GM18870 (cell line): ENCODE measurements at regions not wholly inside any gene's neighbourhood (a gene's known extent, or its start where the extent isn't known, plus 50 kb on each side); places are given as distances from the start of the nearest gene placed in this dataset.

ENCODE experiments used
- ATAC-seq: cut with Tn5 transposase; IDR thresholded peaks from one replicate; pipeline ENCODE4 v1.9.1; 2021; ENCODE audit warnings: moderate library complexity; ENCODE audit not compliant: unreplicated experiment

DNA sequence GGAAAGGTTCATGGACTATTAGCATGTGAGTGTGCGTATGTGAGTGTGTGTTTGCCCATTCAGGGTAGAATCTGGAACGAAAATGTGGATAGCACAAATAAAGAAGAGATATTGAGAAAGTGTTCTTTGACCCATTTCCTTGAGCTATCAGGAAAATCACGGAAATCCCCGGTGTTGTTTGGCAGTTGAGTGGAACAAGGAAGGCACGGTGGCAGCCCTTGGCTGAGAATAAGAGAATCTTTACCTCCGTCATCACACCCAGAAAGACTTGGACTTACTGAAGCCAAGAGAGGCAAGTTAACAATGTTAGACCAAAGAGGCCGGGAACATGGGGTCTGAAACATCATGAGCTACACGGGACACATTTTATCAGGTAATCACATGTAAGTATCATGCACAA, 588.9 kb upstream of the BTBD3 start:
- no peak for ATAC-seq

DNA sequence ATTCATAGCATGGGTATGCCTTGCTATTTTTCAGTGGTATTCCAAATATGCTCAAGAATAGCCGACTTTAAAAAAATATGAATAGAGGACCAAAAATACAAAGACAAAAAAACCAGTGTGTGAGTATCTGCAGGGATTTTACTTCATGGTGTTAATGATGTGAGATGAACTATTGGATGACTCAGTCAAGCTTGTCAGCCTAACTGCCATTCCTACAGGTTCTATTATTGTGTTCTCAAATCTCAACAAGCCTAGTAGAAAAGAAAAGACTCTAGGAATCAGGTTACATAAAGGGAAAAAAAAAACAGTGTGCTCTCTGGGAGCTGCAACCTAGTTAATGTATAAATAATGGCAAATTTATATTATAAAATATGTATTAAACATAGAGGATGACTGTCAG, 588.4 kb upstream of the BTBD3 start:
- no peak for ATAC-seq

DNA sequence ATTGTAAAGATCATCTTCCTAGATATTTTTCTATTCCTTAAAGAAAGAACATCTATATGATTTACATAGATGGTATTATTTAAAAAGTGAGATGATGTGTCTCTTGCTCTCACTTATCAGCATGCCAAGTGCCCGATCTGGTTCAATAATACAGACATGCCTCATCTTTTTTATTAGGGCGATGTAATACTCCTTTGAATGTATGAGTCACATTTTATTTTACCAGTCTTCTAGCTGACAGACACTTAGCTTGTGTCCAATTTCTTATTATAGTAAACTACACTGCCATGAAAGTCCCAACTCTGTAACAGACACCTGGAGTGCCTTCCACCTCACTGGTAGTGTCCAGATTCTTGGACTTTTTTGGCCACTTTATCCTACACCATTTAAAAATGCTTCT, 586.6 kb upstream of the BTBD3 start:
- ATAC-seq, result no peak

DNA sequence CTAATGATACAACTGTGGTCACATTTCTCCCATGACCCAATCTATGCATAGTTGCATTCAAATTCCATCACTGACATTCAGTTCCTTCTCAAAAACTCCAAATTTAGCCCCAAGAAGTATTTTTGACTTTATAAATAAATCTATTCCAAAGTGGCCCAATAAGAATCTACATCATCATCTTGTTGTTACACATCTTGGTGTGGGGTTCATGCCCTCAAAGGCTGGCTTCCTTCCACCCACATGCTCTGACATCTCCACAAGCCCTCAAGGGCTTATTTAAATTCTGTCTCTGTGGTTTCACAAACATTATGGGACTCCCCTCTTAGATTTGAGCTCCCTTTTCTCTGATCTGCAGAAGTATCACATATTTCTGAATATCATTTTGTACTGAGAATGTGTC, 585.3 kb upstream of the BTBD3 start:
- ATAC-seq, result no peak

DNA sequence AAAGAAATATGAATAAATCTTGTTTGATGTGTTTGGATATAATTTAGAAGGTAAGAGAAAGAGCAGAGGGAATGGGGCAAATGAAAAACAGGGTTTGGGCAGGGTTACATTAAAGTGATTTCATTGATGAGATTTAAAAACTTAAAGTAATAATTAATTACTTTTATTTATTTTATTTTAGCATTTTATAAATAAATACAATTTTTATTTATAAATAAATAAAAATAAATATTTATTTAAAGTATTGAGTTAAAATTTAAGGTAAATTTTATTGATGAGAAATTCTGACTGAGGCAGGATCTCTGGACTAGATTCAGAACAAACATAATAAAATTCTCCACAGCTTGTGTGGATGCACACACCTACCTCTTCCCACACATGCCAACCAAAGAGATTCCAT, 584.1 kb upstream of the BTBD3 start:
- no peak for ATAC-seq

DNA sequence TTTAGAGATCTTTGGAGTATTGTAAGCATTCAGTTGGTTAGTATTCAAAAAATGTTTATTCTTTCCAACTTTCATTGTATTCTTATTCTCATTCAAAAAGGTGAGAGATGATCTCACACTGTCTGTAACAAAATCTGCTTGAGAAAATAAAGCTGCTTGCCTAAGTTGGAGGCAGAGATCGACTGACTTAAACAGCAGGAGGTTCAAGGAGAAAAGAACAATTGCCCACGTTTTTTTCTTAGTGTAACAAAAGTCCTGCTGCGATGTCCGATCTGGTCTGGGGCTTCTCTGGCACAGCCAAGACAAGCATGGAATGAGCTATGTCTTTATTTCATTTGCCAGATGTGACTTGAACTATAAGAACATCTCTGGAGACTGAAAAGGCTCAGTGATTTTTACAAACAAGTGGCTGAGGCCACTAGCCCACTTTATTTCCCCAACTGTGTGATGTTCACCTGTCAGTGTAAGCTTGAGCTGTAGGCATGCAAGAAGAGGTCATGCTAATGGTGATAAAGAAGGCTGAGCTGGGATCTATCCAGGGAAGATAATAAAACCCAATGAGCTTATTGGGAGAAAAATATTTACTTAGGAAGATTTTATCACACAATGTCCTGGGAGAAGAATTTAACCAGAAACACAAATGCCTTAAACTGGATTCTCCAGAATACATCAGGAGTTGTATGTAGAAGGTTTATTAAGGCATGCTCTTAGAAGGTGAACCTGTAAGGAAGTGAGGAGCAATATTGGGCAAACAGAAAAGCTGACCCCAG, 580.1 kb upstream of the BTBD3 start:
- no peak for ATAC-seq

DNA sequence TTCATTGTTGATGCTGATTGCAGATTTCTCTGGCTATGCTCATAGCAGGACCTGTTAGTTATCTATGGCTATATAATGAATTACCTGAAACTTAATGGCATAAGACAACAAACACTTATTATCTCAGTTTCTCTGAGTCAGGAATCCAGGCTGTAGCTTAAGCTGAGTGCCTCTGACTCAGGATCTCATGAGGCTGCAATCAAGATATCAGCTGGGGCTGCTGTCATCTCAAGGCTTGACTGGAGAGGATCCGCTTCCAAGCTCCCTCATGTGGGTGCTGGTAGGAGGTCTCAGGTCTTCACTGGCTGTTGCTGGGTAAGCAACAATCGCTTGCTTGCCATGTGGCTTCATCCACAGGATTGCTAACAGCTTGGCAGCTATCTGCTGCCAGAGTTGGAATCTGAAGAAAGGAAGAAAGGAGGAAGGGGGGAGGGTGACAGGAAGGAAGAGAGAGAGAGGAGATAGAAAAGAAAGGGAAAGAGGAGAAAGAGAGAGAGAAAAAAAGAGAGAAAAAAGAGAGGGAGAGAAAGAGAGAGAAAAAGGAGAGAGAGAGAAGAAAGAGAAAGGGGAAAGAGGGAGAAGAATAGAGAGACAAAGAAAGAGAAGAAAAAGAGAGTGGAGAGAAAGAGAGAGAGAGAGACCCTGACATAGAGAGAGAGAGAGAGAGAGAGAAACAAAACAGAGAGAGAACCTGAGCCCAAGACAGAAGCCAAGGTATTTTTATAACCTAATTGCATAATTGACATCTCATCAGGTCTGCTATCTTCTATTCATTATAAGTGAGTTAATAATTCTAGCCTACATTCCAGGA, 579.0 kb upstream of the BTBD3 start:
- ATAC-seq, result no peak

DNA sequence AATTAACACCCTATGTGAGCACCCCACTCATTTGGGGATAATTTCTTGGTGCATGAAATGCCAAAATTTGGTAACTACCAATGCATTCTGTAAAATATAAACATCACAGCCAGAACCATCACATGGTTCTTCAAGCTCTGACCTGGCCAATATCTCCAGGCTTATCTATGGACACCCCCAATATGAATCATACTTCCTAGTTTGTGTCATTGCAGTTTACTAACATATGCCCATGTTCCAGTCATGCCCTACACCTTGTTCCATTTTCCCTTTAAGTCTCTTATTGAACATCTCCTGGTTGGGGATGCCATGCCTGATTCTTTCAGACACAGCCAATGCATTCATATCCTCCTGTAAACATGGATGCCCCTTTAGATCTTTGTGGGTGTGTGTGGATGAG, 572.8 kb upstream of the BTBD3 start:
- no peak for ATAC-seq

DNA sequence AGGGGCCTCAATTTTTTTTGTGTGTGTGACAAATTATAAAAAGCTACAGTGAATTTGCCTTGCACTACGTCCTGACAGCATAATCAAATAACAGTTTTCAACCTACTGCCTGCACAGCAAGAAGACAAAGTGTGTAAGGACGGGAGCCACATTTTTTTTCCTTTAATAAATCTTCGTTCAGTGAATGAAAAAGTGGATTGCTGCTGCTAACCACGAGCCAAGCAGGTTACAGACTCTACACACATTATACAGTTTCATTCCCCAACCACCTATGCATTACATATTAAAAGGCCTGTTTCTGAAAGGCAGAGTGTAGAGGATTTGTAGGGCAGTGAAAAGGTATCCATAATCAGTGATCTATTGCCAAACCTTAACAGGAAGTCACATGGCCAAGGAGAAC, 570.0 kb upstream of the BTBD3 start:
- ATAC-seq, result no peak

DNA sequence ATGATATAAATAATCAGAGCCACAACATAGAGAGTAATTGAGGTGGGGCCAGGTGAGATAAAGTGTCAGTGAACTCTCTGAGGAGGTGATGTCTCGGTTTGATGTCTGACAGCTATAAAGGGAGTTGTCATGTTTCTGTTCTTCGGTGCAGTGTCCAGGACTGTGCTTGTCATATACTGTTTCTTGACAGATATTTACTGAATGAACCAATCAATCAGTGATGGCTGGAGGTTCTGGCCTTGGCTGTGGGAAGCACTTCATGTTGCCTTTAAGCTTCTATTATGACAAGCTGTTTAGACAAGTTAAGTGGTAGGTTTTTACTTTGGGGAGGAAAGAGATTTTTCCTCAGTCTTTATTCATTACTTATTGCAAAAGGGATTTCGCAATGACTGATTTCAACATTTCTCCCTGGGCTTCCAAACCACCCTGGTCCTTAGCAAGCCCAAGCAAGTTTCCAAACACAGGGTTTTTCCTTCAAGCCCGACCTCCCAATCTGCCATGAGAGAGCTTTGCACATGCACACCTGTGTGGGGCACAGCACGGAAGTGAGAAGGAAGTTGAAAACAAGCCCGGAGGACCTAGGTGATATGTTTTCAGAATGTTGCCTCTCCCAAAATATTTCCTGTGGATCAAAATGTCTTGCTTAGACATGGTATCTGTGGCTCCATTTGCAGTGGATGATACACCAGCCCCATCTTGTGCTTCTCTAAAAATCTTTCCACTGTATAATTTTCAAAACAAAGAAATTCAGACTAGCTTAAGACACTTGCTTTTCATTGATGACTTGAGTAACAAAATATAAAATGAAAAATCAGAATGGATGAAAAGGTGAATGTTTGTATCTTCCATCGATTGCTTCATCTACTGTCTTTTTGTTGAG, 567.3 kb upstream of the BTBD3 start:
- no peak for ATAC-seq

DNA sequence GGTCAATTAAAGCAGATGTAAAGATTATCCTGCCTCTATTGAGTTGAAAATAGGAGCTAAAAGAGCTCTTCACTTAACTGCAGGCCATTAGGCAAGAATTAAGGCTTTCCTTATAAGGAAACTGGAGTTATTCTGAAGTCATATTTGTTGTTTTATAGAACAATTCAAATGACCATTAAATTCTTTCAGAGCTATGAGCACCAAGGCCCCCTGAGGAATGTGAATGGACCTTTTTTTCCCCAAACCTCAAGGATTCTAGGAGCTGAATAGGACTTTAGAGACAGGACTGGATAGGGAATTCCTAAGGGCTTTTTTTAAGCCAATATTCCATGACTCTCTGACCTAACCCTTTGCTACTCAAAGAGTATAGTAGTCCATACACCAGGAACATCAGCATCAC, 565.7 kb upstream of the BTBD3 start:
- ATAC-seq, result no peak

DNA sequence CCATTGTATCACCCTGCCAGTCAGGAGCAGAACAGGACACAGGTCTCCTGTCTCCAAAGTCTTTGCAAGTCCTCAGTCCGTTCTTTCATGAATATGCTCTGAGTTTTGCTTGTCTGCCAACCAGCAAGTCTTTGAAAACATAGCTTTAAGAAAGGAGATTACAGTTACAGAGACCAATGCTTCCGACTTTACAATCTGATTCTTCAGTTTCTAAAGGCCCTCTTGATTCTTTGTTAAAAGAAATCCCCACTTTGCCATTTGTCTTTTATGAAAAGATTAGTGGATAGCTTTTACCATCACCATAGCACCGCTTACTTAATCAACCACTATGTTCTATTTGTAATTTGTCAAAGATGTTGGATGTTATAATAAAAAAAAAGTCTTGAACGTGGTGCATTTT, 562.8 kb upstream of the BTBD3 start:
- ATAC-seq, result no peak

DNA sequence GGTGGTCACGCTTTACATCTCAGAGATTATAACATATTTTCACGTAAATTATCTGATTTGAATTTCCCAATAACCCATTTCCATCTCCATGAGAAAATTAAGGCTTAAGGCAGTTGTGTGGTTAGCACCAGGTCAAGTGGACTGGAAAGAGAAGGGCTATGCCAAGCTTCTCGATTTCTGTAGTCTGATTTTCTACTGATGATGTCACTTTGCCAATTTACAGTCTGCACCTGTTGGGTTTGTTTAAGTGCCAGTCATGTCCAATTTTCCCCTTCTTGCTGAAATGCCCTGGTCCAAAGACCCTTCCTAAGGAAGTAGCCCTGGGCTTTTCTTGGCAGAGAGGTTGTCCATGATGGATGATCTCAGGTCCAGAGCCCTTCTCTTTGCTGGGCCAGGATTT, 562.3 kb upstream of the BTBD3 start:
- no peak for ATAC-seq

DNA sequence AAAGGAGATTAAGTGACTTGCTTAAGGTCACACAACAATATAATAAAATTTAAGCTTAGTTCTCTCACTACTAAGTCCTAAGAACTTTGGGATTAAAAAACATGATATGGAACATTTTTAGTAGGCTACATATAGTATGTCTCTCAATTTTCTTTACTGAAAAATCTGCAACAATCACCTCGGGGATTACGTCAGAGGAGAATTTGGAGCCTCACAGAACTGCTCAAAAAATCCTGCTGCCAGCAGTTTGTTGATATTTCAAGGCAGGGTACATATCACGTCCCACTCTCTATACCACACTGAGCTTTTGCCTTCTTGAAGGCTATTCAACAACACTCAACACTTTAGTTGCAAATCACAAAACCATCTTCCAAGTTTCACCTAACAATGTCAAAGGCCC, 561.6 kb upstream of the BTBD3 start:
- ATAC-seq, result no peak

DNA sequence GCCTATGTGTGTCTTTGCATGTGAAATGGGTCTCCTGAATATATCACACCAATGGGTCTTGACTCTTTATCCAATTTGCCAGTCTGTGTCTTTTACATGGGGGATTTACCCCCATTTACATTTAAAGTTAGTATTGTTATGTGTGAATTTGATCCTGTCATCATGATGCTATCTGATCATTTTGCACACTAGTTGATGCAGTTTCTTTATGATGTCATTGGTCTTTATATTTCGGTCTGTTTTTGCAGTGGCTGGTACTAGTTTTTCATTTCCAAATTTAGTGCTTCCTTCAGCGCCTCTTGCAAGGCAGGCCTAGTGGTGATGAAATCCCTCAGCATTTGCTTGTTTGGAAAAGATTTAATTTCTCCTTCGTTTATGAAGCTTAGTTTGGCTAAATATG, 555.2 kb upstream of the BTBD3 start:
- ATAC-seq, result no peak

DNA sequence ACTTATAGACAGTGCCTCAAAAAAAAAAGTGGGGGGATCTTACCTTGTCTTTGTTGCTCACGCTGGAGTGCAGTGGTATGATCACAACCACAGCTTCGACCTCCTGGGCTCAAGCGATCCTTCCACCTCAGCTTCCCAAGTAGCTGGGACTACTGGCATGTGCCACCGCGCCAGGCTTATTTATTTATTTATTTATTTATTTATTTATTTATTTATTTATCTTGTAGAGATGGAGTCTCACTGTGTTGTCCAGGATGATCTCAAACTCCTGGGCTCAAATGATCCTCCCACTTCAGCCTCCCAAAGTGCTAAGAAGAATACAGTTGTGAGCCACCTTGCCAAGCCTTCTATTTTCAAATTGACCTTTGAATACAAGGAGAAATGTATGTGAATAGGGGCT, 553.0 kb upstream of the BTBD3 start:
- no peak for ATAC-seq

DNA sequence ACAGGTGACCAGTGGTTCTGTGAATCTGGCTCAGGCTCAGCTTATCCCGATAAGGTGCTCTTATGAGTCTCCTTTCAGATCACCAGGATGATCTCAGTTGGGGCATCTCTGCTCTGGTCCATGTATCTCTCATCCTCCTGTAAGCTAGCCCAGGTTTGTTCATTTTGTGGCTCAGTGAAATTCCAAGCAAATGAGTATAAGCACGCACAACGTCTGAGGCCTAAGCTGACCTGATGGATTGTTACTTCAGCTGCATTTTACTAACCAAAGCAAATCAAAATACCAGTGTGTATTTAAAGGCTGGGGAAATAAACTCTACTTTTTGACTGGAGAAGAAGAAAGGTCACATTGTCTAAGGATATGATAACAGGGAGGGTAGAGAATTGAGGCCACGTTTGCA, 551.0 kb upstream of the BTBD3 start:
- ATAC-seq, result no peak

DNA sequence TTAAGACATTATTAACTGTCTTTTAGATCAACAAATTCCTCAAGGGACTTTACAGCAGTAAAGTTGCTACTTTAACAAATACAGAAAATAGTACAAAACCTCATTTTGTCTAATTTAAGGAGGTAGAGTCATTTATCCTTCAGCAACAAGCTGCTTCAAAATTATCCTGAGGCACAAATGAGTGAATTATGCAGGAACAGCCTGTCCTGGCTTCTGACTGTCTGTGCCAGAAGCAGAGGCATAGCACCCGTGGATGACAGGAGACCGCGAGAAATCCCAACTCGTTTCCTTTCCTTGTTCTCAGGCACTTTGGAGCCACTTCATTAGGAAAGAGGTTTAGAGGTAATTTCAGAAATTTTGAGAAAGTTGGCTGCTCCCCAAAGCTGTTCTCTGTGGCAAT, 549.2 kb upstream of the BTBD3 start:
- no peak for ATAC-seq

DNA sequence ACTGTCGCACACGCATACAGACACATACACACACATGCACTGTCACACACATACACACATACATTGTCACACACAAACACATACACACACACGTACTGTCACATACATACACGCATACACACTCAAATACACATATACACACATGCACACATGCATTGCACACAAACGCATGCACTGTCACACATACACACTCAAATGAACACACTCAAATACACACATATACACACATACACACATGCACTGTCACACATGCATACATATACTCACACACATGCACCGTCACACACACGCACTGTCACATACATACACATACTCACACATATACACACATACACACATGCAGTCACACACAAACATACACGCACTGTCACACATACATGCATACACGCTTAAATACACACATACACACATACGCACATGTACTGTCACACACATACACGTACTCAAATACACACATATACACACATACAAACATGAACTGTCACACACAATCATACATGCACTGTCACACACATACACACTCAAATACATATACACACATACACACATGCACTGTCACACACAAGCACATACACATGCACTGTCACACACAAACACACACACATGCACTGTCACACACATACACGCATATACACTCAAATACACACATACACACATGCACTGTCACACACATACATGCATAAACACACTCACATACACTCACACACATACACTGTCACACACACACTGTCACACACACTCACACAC, 548.6 kb upstream of the BTBD3 start:
- no peak for ATAC-seq

DNA sequence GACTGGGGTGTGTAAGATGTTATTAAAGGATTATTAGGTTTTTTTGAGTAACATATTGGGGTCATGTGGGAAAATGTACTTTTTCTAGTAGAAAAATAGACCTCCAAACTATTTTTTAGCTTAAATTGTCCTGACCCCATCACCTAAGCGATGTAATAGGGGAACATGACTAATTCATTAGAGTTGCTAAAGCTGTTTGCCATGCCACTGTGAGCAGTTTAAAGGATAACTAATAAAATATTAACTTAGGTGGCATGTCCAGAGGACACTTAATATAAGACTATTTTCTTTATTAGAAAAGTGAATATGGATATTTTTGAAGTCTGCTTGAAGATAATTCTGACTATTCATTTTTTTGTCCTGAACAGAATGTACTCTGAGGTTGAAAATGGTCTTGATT, 545.9 kb upstream of the BTBD3 start:
- ATAC-seq, result no peak
